ENCODE measurements at regions not wholly inside any gene's neighbourhood (a gene's known extent, or its start where the extent isn't known, plus 50 kb on each side); places are given as distances from the start of the nearest gene placed in this dataset.

- TF ChIP-seq, protein P1, sequence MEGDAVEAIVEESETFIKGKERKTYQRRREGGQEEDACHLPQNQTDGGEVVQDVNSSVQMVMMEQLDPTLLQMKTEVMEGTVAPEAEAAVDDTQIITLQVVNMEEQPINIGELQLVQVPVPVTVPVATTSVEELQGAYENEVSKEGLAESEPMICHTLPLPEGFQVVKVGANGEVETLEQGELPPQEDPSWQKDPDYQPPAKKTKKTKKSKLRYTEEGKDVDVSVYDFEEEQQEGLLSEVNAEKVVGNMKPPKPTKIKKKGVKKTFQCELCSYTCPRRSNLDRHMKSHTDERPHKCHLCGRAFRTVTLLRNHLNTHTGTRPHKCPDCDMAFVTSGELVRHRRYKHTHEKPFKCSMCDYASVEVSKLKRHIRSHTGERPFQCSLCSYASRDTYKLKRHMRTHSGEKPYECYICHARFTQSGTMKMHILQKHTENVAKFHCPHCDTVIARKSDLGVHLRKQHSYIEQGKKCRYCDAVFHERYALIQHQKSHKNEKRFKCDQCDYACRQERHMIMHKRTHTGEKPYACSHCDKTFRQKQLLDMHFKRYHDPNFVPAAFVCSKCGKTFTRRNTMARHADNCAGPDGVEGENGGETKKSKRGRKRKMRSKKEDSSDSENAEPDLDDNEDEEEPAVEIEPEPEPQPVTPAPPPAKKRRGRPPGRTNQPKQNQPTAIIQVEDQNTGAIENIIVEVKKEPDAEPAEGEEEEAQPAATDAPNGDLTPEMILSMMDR (IDR thresholded peaks at IDR 0.05; ENCODE audit: low read length): no peak
- TF ChIP-seq EZH2 (optimal IDR thresholded peaks at IDR 0.05; ENCODE audit: low read depth, low read length): no peak
Observed at GRCh38 chr6:97864826-97865225, 581.8 kb upstream of the MMS22L start.

All from MM.1S (cell line).